ELF-1 (cell line): ENCODE measurements at regions not wholly inside any gene's neighbourhood (a gene's known extent, or its start where the extent isn't known, plus 50 kb on each side); places are given as distances from the start of the nearest gene placed in this dataset.
A peak's percentile ranks its signal among the peaks of the same experiment; 100 is the strongest.

Experiments
- DNase-seq: peaks from one replicate; pipeline ENCODE4 v3.0.0-alpha.2; 2016; ENCODE audit warnings: low read depth, low spot score

GRCh38 chr20:60749804-60750602 is 502.1 kb upstream of the CDH4 start:
- peak; percentile 43 for DNase-seq

GRCh38 chr20:60750909-60751308 is 501.2 kb upstream of the CDH4 start:
- DNase-seq = no peak

- no peak for DNase-seq
Observed at GRCh38 chr20:60751826-60752225, 500.2 kb upstream of the CDH4 start.

GRCh38 chr20:60752741-60753420 is 499.2 kb upstream of the CDH4 start:
- DNase-seq = peak; percentile 84

GRCh38 chr20:60754856-60755255 is 497.2 kb upstream of the CDH4 start:
- DNase-seq = no peak

GRCh38 chr20:60759651-60760050 is 492.4 kb upstream of the CDH4 start:
- no peak for DNase-seq

- no peak for DNase-seq
Observed at GRCh38 chr20:60760256-60761000, 491.6 kb upstream of the CDH4 start.

GRCh38 chr20:60761056-60761455 is 491.0 kb upstream of the CDH4 start:
- DNase-seq = no peak

GRCh38 chr20:60762386-60762785 is 489.7 kb upstream of the CDH4 start:
- no peak for DNase-seq

- no peak for DNase-seq
Observed at GRCh38 chr20:60764328-60764727, 487.7 kb upstream of the CDH4 start.

- DNase-seq = no peak
Observed at GRCh38 chr20:60764771-60765170, 487.3 kb upstream of the CDH4 start.

GRCh38 chr20:60765821-60766403 is 486.1 kb upstream of the CDH4 start:
- no peak for DNase-seq

GRCh38 chr20:60768216-60768615 is 483.8 kb upstream of the CDH4 start:
- DNase-seq = no peak

- no peak for DNase-seq
Observed at GRCh38 chr20:60780388-60781025, 471.6 kb upstream of the CDH4 start.

GRCh38 chr20:60782959-60783625 is 469.0 kb upstream of the CDH4 start:
- DNase-seq = no peak

GRCh38 chr20:60785301-60785700 is 466.8 kb upstream of the CDH4 start:
- no peak for DNase-seq

GRCh38 chr20:60785785-60786184 is 466.3 kb upstream of the CDH4 start:
- DNase-seq = no peak

- DNase-seq = no peak
Observed at GRCh38 chr20:60786686-60787217, 465.3 kb upstream of the CDH4 start.

GRCh38 chr20:60787276-60787675 is 464.8 kb upstream of the CDH4 start:
- DNase-seq = no peak

GRCh38 chr20:60788070-60788469 is 464.0 kb upstream of the CDH4 start:
- no peak for DNase-seq

GRCh38 chr20:60789399-60789798 is 462.7 kb upstream of the CDH4 start:
- DNase-seq = no peak
